Ramos (cell line): ENCODE measurements at regions not wholly inside any gene's neighbourhood (a gene's known extent, or its start where the extent isn't known, plus 50 kb on each side); places are given as distances from the start of the nearest gene placed in this dataset.
"Not testable (repeated sequence)": the region's sequence is repeated elsewhere in the genome, so short reads cannot be mapped to it uniquely, and the experiment has no call there.

Experiments used
- in situ Hi-C: fragments of 300-500 bp; cut with MboI; formaldehyde crosslinking; loops from one replicate; pipeline ENCODE4 v1.14.3; 2022; ENCODE audit warnings: low sequenced_read_pairs; ENCODE audit not compliant: unreplicated experiment

DNA sequence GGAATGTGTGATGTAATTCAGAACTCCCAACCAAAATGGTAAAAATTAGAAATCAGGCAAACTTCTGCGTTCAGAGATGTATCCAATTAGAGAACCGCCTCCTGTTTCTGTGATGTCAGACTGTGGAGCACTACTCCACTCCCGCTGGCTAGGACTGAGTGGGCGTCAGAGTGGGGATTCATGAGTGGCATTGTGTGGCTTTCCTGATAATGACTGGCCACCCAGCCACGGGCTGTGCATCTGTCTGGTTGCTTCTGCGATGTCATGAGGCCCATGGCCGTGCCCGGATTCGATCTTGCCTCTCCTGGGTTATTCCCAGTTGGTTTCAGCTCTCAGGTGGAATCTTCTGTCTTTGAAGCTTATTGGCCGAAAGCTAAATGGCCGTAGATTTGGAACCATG, 87.1 kb upstream of the KCNA1 start:
- in situ Hi-C loops, result no loop called here

DNA sequence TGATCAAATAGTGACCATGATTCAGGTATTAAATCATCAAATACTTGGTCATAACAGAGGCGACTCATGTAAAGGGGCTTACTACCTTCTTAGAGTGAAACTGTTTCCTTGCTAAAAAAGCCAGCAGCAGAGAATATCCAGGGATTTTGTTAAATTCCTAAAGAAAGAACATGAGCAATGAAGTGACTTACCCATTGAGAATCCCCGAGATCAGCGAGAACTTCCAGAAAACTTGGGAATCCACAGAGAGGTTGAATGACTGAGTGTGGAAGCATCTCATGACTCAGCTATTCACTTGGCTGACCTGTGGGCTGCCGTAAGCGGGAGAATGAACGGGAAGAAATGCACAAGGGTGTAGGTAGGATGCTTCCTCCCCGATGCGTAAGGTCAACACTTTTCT, 85.3 kb upstream of the KCNA1 start:
- in situ Hi-C loops, result no loop called here

DNA sequence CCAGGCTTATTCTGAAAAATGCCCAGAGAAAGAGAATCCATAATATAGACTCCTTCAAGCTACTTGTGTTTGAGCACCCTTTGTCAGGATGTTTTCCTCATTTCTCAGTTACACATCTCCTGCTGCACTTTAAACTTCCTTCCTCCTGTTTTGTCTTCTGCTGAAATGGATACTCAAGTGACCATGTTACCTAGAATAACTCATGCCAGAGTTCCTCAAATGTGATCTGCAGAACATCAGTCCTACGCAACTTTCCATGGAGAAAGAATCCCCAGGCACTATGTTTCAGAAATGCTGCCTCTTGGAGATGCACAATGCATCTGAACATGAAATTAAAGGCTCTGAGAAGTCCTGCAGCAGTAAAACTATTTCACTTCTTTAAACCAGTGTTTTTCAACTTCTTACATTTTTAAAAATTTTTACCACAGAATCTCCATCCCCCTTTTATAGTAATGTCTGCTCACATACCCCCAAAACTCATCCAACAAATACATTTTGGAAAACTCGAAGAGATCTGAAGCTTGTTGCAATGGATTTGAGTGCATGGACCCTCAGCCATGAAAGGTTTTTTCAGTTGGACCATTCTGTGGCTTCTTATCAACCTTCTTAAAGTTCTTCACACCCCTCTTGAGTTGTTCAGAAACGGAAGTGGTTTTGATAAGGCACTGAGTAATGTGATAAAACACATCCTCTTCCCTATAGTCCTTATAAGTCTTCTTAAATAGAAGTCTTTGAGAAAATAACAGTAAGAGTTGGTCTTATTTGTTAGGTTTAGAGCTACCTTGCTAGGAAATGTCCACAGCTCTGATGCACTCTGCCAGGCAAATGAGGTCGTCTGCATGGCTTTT, 84.5 kb upstream of the KCNA1 start:
- in situ Hi-C loops, result no loop called here

DNA sequence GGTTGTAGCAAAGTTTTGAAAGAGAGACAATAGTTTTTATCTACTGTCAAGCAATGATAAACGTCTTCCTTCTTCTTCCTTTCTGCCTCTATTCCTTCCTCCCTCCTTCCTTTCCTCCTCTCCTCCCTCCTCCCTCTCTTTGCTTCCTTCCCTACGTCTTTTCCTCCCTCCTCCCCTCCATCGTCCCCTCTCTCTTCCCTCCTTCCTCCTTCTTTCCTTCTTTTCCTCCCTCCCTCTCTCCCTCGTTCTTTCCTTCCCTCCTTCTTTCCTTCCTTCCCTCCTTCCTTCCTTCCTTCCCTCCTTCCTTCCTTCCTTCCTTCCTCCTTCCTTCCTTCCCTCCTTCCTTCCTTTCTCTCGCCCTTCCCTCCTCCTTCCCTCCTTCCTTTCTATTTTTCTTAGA, 82.8 kb upstream of the KCNA1 start:
- in situ Hi-C loops, result no loop called here

DNA sequence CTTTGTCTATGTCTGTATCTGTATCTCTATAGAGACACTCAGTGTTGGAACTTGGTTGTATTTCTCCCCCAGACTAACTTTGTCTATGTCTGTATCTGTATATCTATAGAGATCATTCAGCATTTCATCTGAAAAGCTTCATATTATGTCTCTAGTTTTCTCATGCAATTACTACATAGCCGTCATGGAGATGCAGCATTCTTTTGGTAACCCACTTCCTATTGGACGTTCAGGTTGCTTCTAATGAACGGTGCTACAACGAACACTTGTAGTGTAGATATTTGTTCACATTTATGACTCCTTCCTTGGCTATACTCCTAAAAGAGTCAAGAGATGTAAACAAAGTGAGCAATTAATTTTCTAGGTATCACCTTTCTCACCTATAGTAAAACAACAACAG, 81.5 kb upstream of the KCNA1 start:
- in situ Hi-C loops, result no loop called here

DNA sequence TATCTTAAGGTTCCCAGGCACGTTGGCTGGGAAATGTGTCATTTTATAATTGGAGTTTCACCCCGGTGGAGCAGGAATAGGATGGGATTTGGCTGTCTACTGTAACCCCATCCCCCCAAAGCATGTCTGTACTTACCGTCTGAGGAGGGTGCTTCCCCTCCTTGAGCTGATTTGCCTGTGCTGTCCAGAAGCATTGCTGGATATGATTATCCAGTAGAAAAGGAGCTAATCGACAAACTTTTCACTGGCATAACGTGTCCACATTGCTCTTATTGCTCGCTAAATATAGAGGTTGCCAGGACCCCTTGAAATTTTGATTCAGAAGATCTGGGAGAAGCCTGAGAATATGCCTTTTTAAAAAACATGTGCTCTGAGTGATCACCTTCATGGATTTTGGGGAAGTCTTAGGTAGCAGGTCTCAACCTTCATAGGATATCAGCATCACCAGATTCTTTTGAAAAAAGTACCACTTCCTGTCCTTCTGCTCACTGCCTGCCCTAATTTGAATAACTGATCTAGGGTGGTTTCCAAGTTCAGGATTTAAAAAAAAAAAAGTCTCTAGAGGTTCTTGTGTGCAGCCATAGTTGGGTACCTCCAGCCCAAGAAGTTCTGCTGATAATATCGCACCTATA, 80.4 kb upstream of the KCNA1 start:
- in situ Hi-C loops, result no loop called here

DNA sequence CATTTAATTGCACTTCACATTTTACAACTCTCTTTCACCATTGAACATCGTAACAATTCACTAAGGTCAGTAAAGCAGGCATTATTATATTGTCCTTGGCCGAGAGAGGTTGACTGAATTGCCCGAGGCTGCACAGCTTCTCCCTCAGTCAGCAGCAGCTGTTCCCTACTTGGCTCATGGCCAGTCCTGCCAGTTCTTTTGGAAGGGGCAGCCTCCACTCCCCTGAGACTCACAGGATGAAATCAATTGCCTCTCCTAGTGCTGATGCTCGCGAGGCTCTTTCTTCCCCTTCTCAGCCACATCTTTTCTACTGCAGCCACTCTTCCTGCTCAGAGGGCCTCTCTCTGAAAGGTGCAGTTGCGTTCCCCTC, 79.9 kb upstream of the KCNA1 start:
- in situ Hi-C loops, result no loop called here

DNA sequence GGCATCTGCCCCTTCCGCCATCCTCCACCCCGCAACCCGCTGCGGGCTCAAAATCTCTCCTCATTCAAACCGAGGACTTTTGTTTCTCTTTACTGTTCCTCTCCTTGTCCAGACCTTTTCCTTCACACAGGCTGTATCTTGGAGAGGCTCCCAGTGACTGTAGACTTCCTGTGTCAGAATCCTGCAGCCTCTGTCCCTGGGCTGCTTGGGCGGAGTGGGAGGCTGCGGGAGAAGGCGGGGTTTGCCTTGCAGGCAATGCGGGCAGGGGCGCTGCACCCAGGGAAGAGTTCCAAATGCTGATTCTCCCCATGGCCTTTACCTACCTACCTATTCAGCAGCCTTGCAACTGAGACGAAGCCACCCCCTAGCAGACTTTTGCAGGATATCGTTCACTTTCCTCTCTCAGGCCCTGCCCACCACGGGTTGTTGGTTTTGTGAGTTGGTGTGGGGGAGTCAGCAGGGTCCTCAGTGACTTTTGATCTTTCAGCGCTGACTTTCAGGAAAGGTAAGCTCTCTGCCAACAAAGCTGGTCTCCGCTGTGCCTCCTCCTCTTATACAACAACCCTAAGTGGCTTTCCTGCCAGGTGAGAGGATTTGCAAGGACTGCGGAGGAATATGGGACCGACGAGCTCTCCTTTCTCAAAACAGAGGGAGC, 79.0 kb upstream of the KCNA1 start:
- in situ Hi-C loops, result no loop called here

DNA sequence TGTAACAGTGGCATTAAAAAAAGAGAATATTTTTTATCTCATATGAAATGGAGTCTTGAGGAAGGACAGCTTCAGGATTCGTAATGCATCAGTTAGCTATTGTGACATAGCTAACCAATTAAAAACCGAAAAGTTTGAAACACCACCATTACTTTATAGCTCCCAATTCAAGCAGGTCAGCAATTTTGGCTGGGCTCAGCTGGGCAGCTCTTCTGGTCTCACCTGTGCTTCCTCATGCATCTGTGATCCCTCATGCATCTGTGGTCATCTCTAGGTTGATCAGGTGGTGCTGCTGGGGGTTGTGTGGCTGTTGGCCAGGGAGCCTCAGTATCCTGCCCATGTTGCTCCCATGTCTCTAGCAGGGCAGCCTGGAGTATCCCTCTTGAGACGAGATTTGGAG, 76.7 kb upstream of the KCNA1 start:
- in situ Hi-C loops, result no loop called here

DNA sequence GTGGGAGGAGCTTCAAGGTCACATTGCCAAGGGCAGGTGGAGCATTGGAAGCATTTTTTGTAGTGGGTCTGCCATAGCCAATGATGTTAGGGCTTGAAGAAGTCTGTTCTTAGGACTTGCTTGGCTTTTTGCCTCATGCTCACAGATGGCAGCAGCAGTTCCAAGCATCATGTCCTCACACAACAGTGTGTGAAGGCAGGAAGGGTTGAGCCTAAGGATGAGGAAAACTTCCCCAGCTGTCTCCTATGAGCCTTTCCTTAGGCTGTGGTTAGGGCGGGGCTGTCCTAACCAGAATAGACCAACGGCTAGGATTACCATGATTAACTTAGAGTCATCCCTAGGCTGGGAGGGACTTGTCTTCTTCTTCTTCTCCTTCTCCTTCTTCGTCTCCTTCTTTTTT, 76.2 kb upstream of the KCNA1 start:
- in situ Hi-C loops, result no loop called here

DNA sequence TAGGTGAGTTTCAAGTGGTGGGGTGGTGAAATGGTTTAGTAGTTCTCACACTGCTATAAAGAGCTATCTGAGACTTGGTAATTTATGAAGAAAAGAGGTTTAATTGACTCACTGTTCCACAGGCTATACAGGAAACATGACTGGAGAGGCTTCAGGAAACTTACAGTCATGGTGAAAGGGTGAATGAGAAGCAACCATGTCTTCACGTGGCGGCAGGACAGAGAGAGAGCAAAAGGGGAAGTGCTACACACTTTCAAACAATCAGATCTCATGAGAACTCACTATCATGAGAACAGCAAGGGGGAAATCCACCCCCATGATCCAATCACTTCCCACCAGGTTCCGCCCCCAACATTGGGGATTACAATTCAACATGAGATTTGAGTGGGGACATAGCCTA, 67.3 kb upstream of the KCNA1 start:
- in situ Hi-C loops, result not testable (repeated sequence)

DNA sequence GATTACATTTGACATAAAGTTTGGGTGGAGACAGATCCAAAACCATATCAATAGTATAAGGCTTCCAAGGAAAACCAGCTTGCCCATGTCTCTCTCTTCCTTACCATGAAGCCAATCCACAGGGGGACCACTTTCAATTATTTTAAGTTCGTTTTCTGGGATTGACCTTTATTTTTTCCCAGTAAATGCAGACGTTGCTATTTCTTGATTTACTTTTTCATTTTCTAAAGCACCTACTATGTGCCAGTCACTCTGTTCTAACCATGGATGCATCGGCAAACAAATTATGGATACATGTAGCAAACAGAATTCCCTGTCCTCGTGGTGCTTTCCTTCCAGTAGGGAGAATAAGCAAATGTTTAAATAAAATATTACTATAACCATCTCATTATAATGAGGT, 65.8 kb upstream of the KCNA1 start:
- in situ Hi-C loops, result no loop called here

DNA sequence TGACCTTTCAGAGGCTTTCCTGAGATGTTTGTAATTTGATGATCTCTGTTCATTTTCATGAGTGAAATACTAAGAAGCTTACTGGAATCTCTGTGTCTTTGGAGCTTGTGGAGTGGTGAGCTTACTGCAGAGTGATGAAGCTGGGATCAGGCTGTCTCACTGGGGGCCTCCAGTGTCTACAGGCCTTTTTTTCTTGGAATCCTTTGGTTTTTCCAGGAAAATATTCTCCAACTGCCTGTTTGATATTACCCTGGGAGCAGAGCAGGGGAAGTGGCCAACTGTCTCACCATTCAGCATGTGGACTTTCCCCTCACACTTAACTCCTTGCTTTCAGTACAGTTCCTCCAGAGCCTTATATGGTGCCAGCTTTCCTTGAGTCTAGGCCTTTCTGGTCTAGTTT, 62.0 kb upstream of the KCNA1 start:
- in situ Hi-C loops, result no loop called here

DNA sequence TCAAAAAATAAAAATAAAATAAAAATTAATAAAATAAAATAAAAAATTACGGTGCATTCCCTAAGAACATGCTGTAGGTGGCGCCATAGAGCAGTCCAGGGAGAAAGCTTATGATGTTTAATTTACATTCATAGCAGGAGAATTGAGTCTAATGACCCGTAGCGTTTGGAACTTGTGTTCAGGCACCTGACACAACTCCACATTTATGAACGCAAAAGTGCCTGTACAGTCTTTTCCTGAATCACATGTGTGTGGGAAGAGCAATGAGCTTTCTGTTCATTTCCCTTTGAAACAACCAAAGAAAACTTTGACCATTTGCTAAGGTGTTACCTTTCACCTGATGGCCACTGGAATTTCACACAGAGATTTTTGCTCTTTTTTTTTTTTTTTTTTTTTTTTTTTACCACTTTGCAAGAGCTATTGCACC, 60.6 kb upstream of the KCNA1 start:
- in situ Hi-C loops, result no loop called here

DNA sequence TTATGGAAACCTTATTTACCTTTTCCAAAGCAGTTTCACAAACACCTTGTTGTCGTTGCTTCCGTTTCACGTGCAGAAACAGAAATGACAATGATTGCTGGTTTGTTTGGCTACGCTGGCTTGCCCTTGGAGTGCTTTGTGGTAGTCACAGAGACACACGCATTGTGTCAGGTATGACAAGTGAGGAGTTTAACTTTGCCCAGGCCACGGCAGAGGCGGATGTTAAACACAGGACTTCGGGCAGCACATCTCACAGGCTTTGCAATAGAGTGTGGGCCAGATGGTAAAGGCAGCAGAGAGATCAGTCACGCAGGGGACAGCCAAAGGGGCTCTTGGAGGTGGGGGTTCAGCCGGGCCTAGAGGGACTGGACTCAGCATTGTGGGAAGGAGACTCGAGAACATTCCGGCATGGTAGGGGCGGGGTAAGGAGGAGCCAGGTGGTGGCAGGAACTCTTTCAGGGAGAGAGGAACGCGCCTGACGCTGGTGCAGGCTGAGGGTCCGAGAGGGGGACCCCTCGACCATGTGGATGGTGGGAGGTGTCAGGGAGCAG, 59.8 kb upstream of the KCNA1 start:
- in situ Hi-C loops, result loop anchor here (10.0 kb wide), 1 partner anchor 235 kb away; no protein-coding TSS in a partner anchor

DNA sequence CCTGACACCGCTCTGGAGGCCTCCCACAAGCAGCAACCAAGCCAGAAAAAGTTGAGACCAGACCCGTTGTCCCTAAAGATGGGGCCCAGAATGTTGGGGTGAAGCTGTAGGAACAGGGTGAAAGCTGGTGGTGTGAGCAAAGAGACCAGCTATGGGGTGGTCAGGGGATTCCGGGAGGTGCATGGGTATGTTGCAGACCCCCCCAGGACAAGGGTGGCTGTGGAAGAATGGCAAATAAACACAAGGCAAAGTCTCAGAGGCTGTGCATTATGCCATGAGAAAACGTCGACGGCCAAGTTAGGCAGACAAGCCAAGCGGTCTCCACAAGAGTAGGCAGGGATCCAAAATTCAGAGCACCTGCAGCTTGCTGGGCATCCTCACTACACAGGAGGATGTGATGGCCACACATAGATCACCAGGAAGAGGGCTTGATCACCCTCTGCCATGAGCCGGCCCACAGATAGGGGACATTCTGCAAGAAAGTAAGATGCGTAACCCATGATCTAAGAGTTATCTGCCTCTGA, 58.8 kb upstream of the KCNA1 start:
- in situ Hi-C loops, result loop anchor here (10.0 kb wide), 1 partner anchor 234 kb away; no protein-coding TSS in a partner anchor

DNA sequence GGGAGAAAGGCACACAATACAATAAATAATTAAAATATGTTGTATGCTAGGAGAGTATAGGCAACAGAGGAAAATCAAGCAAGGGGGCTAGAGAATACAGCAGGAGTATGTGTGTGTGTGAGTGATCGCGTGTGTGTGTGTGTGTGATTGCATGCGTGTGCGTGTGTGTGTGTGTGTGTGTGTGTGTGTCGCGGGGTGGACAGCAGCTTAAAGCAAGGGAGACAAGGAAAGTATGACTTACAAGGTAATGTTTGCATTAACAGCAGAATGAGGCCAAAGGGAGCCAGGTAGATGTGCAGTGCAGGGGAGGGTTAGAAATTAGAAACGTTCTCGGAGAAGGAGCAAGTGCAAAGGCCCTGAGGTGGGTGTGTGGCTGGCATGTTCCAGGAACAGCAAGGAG, 57.4 kb upstream of the KCNA1 start:
- in situ Hi-C loops, result loop anchor here (10.0 kb wide), 1 partner anchor 232 kb away; no protein-coding TSS in a partner anchor

DNA sequence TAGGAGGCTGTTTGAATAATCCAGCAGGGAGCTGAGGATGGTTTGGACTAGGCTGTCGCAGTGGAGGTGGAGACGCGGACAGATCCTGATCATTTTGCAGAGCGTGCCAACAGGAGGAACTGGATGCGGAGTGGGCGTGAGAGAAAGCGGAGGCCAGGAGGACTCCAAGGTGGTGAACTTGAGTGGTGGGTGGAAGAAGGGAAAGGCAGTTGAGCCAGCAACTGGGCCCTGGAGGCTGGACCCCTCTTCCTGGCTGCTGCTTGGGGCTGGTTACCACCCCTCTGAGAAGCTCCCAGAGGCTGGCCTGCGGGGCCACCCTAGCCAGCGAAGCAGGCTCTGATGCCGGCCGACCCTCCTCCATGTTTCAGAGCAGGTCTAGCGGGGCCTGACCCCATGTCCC, 56.8 kb upstream of the KCNA1 start:
- in situ Hi-C loops, result loop anchor here (10.0 kb wide), 1 partner anchor 232 kb away; no protein-coding TSS in a partner anchor

DNA sequence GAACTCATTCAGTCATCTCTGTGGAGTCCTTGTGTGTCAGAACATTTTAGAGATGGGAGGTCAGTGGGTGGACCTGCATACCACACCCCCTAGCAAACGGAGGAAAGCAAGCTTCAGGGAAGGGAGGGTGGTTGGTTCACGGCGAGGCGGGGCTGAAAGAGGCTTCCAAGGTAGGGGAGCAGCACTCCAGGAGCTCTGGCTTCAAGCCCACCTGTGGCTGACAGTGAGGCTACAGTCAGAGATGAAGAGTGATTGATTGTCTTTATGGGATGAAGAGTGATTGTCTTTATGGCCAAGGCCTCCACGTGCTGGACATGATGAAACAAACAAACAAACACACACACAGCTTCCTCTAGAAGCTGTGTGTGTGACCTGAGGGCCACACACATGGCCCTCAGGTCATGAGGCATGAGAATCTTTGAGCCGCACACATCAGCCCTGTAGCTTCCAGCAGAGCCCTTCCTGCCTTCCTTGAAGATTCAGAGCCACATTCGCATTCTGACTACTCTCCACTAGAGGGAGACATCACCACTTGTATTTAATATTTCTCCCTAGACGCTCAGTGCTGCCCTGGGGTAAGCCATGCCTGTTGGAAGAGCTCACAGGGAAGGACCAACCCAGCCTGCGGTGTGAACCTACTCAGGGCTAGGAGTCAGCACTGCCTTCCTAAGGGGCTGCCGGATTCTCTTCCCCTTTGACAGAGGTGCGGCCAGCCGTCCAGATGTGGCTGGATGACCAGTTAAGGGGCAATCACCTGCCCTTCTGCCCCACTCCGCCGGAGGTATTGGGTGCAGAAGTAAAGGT, 54.4 kb upstream of the KCNA1 start:
- in situ Hi-C loops, result loop anchor here (10.0 kb wide), 1 partner anchor 229 kb away; no protein-coding TSS in a partner anchor

DNA sequence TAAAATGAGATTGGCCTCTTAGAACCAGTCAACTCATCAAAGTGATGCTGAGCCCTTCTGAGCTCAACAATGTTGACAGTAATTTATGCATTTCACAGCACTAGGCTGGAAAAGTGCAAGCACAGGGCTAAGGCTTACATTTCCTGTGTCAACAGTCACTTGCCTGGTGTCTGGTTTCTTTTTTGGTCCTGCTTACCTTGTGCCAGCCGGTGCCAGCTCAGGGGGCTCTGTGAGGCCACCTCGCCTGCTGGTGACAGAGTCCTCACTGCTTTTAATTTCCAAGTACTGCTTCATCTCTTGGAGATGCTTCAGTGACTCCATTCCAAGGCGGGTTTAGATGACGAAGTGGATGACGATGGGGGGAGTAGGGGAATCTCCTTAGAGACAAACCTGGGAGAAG, 53.1 kb upstream of the KCNA1 start:
- in situ Hi-C loops, result loop anchor here (10.0 kb wide), 1 partner anchor 228 kb away; no protein-coding TSS in a partner anchor
